Activated CD4-positive, alpha-beta memory T cell treated with anti-CD3 and anti-CD28 coated beads for 36 hours (primary cell): ENCODE measurements at regions not wholly inside any gene's neighbourhood (a gene's known extent, or its start where the extent isn't known, plus 50 kb on each side); places are given as distances from the start of the nearest gene placed in this dataset.

ENCODE experiments used
- CTCF ChIA-PET: fragments of 350-600 bp; sonication (Branson Sonifier 250); formaldehyde crosslinking; loops from one replicate; lab custom pipeline; 2021; ENCODE audit warnings: antibody characterized with exemption, inconsistent platforms; lab: Charles Lee
- POLR2A ChIA-PET: fragments of 350-600 bp; sonication (Branson Sonifier 250); formaldehyde crosslinking; loops from one replicate; lab custom pipeline; 2021; ENCODE audit warnings: antibody characterized with exemption; lab: Charles Lee
- DNase-seq: peaks from one replicate; pipeline ENCODE4 v3.0.0-alpha.2; 2020
- H3K27ac Mint-ChIP-seq: one replicate; pipeline ENCODE4 v1.8.0; 2021; ENCODE audit warnings: mixed read lengths
- H3K27me3 Mint-ChIP-seq: one replicate; pipeline ENCODE4 v1.8.0; 2021; ENCODE audit warnings: mixed read lengths
- H3K36me3 Mint-ChIP-seq: one replicate; pipeline ENCODE4 v1.8.0; 2021; ENCODE audit warnings: mixed read lengths
- H3K4me1 Mint-ChIP-seq: one replicate; pipeline ENCODE4 v1.8.0; 2021; ENCODE audit warnings: low read depth, mixed read lengths
- H3K4me3 Mint-ChIP-seq: one replicate; pipeline ENCODE4 v1.8.0; 2021; ENCODE audit warnings: mild to moderate bottlenecking, mixed read lengths
- H3K9me3 Mint-ChIP-seq: one replicate; pipeline ENCODE4 v1.8.0; 2021; ENCODE audit warnings: mixed read lengths
- intact Hi-C: fragments of 100-400 bp; cut with micrococcal nuclease; formaldehyde crosslinking; loops from one replicate; pipeline ENCODE4 v1.15.1; 2023

DNA sequence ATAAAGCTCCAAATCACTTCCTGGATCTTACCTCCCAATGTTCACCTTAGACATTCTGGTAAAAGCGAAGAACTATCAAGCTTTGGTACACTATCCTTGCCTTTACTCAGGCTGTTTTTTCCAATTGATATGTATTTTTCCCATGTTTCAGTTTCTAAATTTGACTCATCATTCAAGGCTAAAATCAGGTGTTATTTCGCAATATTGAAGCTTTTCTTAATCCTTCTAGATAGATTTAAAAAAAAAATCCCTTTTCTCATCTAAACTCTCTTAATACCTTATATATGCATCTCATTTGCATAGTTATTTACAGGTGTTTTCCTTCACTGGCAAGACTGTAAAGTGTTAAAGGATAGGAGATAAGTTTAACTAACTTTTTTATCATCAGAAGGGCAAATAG is 608.1 kb upstream of the FAM241A start:
- no peak for DNase-seq
- Mint-ChIP-seq H3K36me3 (no peaks in the 10 kb centered on the region), H3K27ac (no peak overlapping the region), H3K27me3 (no peaks in the 10 kb centered on the region), H3K9me3 (no peaks in the 10 kb centered on the region), H3K4me3 (no peak overlapping the region), H3K4me1 (no peaks in the 10 kb centered on the region)
- CTCF ChIA-PET = no interaction called here
- intact Hi-C loops = no loop called here
- POLR2A ChIA-PET = no interaction called here

DNA sequence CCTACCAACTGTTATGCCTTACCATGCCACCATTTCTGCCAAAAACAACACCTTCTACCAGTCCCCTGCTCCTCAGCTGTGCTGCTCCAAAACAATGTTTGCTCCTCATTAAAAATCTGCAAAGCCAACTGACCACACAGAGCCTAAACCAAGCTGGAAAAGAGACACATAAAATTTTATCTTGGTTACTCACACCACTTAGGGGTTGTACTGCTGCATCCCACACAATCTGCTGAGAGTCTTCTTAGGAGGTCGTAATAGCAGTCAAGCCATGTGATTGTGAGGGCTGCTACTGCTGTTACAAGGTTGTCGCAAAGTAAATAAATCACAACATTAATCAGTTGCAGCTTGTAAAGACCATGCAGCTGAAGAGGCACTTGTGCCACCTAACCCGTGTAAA is 607.4 kb upstream of the FAM241A start:
- Mint-ChIP-seq H3K27me3 (no peaks in the 10 kb centered on the region), H3K4me1 (no peaks in the 10 kb centered on the region), H3K4me3 (no peak overlapping the region), H3K36me3 (no peaks in the 10 kb centered on the region), H3K27ac (no peak overlapping the region), H3K9me3 (no peaks in the 10 kb centered on the region)
- intact Hi-C loops = no loop called here
- no peak for DNase-seq
- ChIA-PET POLR2A (no interaction called here), CTCF (no interaction called here)

GRCh38 chr4:111540671-111541070 is 604.6 kb upstream of the FAM241A start:
- H3K4me3 Mint-ChIP-seq = no peak overlapping the region
- no peak for DNase-seq
- H3K27me3 Mint-ChIP-seq = no peaks in the 10 kb centered on the region
- no peaks in the 10 kb centered on the region for H3K4me1 Mint-ChIP-seq
- ChIA-PET CTCF (no interaction called here), POLR2A (no interaction called here)
- H3K9me3 Mint-ChIP-seq = no peaks in the 10 kb centered on the region
- H3K36me3 Mint-ChIP-seq = no peaks in the 10 kb centered on the region
- intact Hi-C loops = no loop called here
- no peak overlapping the region for H3K27ac Mint-ChIP-seq

- ChIA-PET POLR2A (no interaction called here), CTCF (no interaction called here)
- no peak for DNase-seq
- Mint-ChIP-seq H3K36me3 (no peaks in the 10 kb centered on the region), H3K9me3 (no peaks in the 10 kb centered on the region), H3K27me3 (no peaks in the 10 kb centered on the region), H3K27ac (no peak overlapping the region), H3K4me3 (no peak overlapping the region), H3K4me1 (no peaks in the 10 kb centered on the region)
- intact Hi-C loops = no loop called here
Measured at GRCh38 chr4:111542056-111542455, 603.2 kb upstream of the FAM241A start.

- Mint-ChIP-seq H3K9me3 (no peaks in the 10 kb centered on the region), H3K4me1 (no peaks in the 10 kb centered on the region), H3K4me3 (no peak overlapping the region), H3K27me3 (no peaks in the 10 kb centered on the region), H3K27ac (no peak overlapping the region), H3K36me3 (no peaks in the 10 kb centered on the region)
- DNase-seq = no peak
- intact Hi-C loops = no loop called here
- POLR2A ChIA-PET = no interaction called here
- CTCF ChIA-PET = no interaction called here
Measured at GRCh38 chr4:111546881-111547280, 598.4 kb upstream of the FAM241A start.

- POLR2A ChIA-PET = no interaction called here
- Mint-ChIP-seq H3K9me3 (peaks cover 9% of the 10 kb centered on the region), H3K27me3 (no peaks in the 10 kb centered on the region), H3K36me3 (no peaks in the 10 kb centered on the region), H3K4me1 (no peaks in the 10 kb centered on the region), H3K27ac (no peak overlapping the region), H3K4me3 (no peak overlapping the region)
- DNase-seq = no peak
- intact Hi-C loops = no loop called here
- CTCF ChIA-PET = no interaction called here
Measured at GRCh38 chr4:111556141-111556781, 589.0 kb upstream of the FAM241A start.

DNA sequence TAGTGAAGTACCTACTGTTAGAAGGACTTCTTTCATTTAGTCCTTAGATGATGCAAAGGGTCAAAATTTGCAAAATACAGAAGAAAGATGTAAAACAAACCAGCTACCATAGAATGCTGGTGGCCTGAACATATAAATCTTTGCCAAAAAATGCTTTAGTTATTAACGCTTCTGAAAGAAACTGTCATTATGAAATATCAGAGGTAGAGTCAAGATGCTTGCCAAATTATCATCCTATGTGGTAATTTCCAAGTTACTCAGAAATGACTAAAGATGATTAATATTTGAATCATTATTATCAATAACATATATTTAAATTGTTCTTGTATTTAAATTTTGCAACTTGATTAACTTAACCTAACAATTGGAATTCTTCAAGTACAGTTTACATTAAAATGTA is 588.4 kb upstream of the FAM241A start:
- no peaks in the 10 kb centered on the region for H3K36me3 Mint-ChIP-seq
- no peak overlapping the region for H3K27ac Mint-ChIP-seq
- H3K4me1 Mint-ChIP-seq = no peaks in the 10 kb centered on the region
- intact Hi-C loops = no loop called here
- POLR2A ChIA-PET = no interaction called here
- H3K27me3 Mint-ChIP-seq = no peaks in the 10 kb centered on the region
- CTCF ChIA-PET = no interaction called here
- no peak for DNase-seq
- peaks cover 9% of the 10 kb centered on the region for H3K9me3 Mint-ChIP-seq
- no peak overlapping the region for H3K4me3 Mint-ChIP-seq

GRCh38 chr4:111562826-111563225 is 582.4 kb upstream of the FAM241A start:
- DNase-seq = no peak
- Mint-ChIP-seq H3K27ac (no peak overlapping the region), H3K27me3 (no peaks in the 10 kb centered on the region), H3K4me3 (no peak overlapping the region), H3K4me1 (no peaks in the 10 kb centered on the region), H3K9me3 (peaks cover 24% of the 10 kb centered on the region), H3K36me3 (no peaks in the 10 kb centered on the region)
- POLR2A ChIA-PET = no interaction called here
- intact Hi-C loops = no loop called here
- CTCF ChIA-PET = no interaction called here

GRCh38 chr4:111572470-111572869 is 572.8 kb upstream of the FAM241A start:
- Mint-ChIP-seq H3K9me3 (peaks cover 10% of the 10 kb centered on the region), H3K4me3 (no peak overlapping the region), H3K4me1 (no peaks in the 10 kb centered on the region), H3K36me3 (no peaks in the 10 kb centered on the region), H3K27ac (no peak overlapping the region), H3K27me3 (no peaks in the 10 kb centered on the region)
- ChIA-PET POLR2A (no interaction called here), CTCF (no interaction called here)
- DNase-seq = no peak
- intact Hi-C loops = no loop called here

GRCh38 chr4:111573386-111573785 is 571.9 kb upstream of the FAM241A start:
- Mint-ChIP-seq H3K4me1 (no peaks in the 10 kb centered on the region), H3K27me3 (no peaks in the 10 kb centered on the region), H3K4me3 (no peak overlapping the region), H3K27ac (no peak overlapping the region), H3K36me3 (no peaks in the 10 kb centered on the region), H3K9me3 (peaks cover 7% of the 10 kb centered on the region)
- intact Hi-C loops = no loop called here
- CTCF ChIA-PET = no interaction called here
- no peak for DNase-seq
- POLR2A ChIA-PET = no interaction called here

DNA sequence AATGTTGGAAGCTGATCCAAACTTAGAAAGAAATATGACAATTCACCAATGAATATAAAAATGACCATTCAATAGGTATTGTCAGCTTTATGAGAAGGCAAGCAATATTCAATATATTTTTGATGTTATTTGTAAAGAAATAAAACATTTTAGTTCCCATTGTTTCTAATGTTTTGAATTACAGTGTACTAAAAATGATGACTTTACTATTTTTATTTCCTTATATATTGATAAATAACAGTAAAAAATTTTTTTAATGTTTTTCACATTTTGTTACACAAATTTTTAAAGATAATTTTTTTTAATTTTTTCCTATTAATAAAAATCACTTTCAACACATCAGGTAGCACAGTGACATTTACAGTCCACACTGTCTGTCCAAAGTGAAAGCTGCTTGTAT is 565.5 kb upstream of the FAM241A start:
- ChIA-PET POLR2A (no interaction called here), CTCF (no interaction called here)
- H3K27me3 Mint-ChIP-seq = no peaks in the 10 kb centered on the region
- H3K9me3 Mint-ChIP-seq = peaks cover 16% of the 10 kb centered on the region
- H3K36me3 Mint-ChIP-seq = no peaks in the 10 kb centered on the region
- no peak overlapping the region for H3K27ac Mint-ChIP-seq
- H3K4me1 Mint-ChIP-seq = no peaks in the 10 kb centered on the region
- intact Hi-C loops = no loop called here
- no peak overlapping the region for H3K4me3 Mint-ChIP-seq
- DNase-seq = no peak

DNA sequence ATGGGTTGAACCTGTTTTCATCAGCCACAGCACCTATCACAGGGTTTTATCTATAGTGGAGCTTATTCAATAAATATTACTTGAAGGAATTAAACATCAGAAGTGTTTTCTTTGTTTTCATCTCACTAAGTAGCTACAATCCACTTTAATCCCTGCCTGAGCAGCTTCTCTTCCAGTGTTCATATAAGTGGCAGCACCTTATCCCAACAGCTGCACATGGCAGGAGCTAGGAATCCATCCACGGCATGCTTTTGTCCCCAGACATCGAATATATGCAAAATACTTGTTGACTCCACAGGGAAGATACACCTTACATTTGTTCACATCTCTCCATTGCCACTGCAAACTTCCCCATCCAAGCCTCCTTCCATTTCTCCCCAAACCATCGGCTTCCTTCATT is 549.8 kb upstream of the FAM241A start:
- ChIA-PET POLR2A (no interaction called here), CTCF (no interaction called here)
- H3K9me3 Mint-ChIP-seq = no peaks in the 10 kb centered on the region
- intact Hi-C loops = no loop called here
- no peaks in the 10 kb centered on the region for H3K36me3 Mint-ChIP-seq
- H3K27ac Mint-ChIP-seq = no peak overlapping the region
- no peaks in the 10 kb centered on the region for H3K27me3 Mint-ChIP-seq
- H3K4me3 Mint-ChIP-seq = no peak overlapping the region
- no peaks in the 10 kb centered on the region for H3K4me1 Mint-ChIP-seq
- DNase-seq = no peak

DNA sequence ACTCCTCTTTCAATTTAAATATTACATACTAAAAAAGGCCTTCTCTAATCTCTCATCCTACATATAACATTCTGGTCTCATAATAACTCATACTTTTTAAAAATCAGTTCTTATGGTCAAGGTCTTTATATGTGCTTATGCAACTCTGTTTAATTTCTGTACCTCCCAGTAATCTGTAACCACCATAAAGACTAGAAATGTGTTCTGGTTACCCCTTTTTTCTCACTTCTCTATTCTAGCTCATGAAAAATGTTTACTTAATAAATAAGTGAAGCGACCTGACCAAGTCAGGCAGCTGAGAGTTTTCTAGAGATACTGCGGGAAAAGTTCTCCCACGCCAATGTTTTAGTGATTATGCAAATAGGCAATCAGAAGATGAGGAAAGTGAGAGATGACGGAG is 548.8 kb upstream of the FAM241A start:
- H3K4me3 Mint-ChIP-seq = no peak overlapping the region
- H3K9me3 Mint-ChIP-seq = no peaks in the 10 kb centered on the region
- no peak for DNase-seq
- H3K36me3 Mint-ChIP-seq = no peaks in the 10 kb centered on the region
- H3K27me3 Mint-ChIP-seq = no peaks in the 10 kb centered on the region
- POLR2A ChIA-PET = no interaction called here
- CTCF ChIA-PET = no interaction called here
- H3K4me1 Mint-ChIP-seq = no peaks in the 10 kb centered on the region
- intact Hi-C loops = no loop called here
- H3K27ac Mint-ChIP-seq = no peak overlapping the region
